A549 (cell line): ENCODE measurements at regions not wholly inside any gene's neighbourhood (a gene's known extent, or its start where the extent isn't known, plus 50 kb on each side); places are given as distances from the start of the nearest gene placed in this dataset.

Experiments
- ATOH8 ChIP-seq: fragments of 250-450 bp; sonication (Bioruptor Pico); IDR thresholded peaks from 2 replicates; pipeline ENCODE4 v1.5.0; 2020; ENCODE audit warnings: low read depth, mild to moderate bottlenecking, moderate library complexity
- CBX2 ChIP-seq: fragments of 200-600 bp; sonication (generic); IDR thresholded peaks from 2 replicates; pipeline ENCODE4 v1.6.1; 2016; ENCODE audit warnings: low read depth, mild to moderate bottlenecking, borderline replicate concordance
- CEBPB ChIP-seq, 2 experiments: fragments of >200 bp in 1 of 2; sonication (Bioruptor Twin) in 1 of 2; formaldehyde crosslinking in 1 of 2; IDR thresholded peaks; 2 replicates each; pipeline ENCODE4 v1.6.1; 2012 to 2016
- CHD2 ChIP-seq: fragments of 150-350 bp; IDR thresholded peaks from 2 replicates; pipeline ENCODE4 v1.6.1; 2014; ENCODE audit warnings: low read length; ENCODE audit not compliant: partially characterized antibody
- CTCF ChIP-seq: fragments of >200 bp; sonication (Bioruptor Twin); formaldehyde crosslinking; IDR thresholded peaks from 3 replicates; pipeline ENCODE4 v1.5.1; 2016
- ELK1 ChIP-seq: fragments of 150-350 bp; IDR thresholded peaks from 2 replicates; pipeline ENCODE4 v1.6.1; 2014; ENCODE audit warnings: low read depth, mild to moderate bottlenecking, low read length
- EP300 ChIP-seq, 2 experiments: fragments of >200 bp; sonication (Bioruptor Twin); formaldehyde crosslinking; IDR thresholded peaks; 2 replicates in 1 of 2; 3 replicates in 1 of 2; pipeline ENCODE4 v1.6.1; 2016 to 2017
- MAX ChIP-seq: IDR thresholded peaks from 2 replicates; pipeline ENCODE4 v1.6.1; 2012
- NPAS2 ChIP-seq: fragments of 250-450 bp; sonication (Bioruptor Pico); IDR thresholded peaks from 2 replicates; pipeline ENCODE4 v1.8.0; 2022; ENCODE audit warnings: mild to moderate bottlenecking, moderate library complexity, borderline replicate concordance
- PHF8 ChIP-seq: fragments of 200-600 bp; sonication (generic); IDR thresholded peaks from 2 replicates; pipeline ENCODE4 v1.6.1; 2016; ENCODE audit warnings: low read depth, mild to moderate bottlenecking, antibody characterized with exemption, moderate library complexity, borderline replicate concordance
- POLR2A ChIP-seq: IDR thresholded peaks from 2 replicates; pipeline ENCODE4 v1.6.1; 2012; ENCODE audit warnings: mild to moderate bottlenecking, low read length
- RFX5 ChIP-seq: fragments of 450-650 bp; IDR thresholded peaks from 2 replicates; pipeline ENCODE4 v1.7.1; 2014; ENCODE audit warnings: antibody characterized with exemption, mild to moderate bottlenecking, moderate library complexity
- SREBF2 ChIP-seq: fragments of 450-650 bp; IDR thresholded peaks from 2 replicates; pipeline ENCODE4 v1.6.1; 2014; ENCODE audit warnings: mild to moderate bottlenecking, moderate library complexity

- no peak for TF ChIP-seq NPAS2 (CRISPR knock-in tag)
- no peak for TF ChIP-seq CTCF
- no peak for TF ChIP-seq CBX2
- TF ChIP-seq MAX: no peak
- TF ChIP-seq RFX5: no peak
- no peak for TF ChIP-seq CHD2
- TF ChIP-seq PHF8: no peak
- no peak for TF ChIP-seq POLR2A
- no peak for TF ChIP-seq ATOH8
- no peak for TF ChIP-seq ELK1
- no peak for TF ChIP-seq EP300 (IDR thresholded peaks at IDR 0.05)
- no peak for TF ChIP-seq SREBF2
- no peak for TF ChIP-seq CEBPB (IDR thresholded peaks at IDR 0.05)
These were observed 479.2 kb downstream of the QKI start for GRCh38 chr6:163893609-163894189.
